ENCODE measurements at regions not wholly inside any gene's neighbourhood (a gene's known extent, or its start where the extent isn't known, plus 50 kb on each side); places are given as distances from the start of the nearest gene placed in this dataset.

DNA sequence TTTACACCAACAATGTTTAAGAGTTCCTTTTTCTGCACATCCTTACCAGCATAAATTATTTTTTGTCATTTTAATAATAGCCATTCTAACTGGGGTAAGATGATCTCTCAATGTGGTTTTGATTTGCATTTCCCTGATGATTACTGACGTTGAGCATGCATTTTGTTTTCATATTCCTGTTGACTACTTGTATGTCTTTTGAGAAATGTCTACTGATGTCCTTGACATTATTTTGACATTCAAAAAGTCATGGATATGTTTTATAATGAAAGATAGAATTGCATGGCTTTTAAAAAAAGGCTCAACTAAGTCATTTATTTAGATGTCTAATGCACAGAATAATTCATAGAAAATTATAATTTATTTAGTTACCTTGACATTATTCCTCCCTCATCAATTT, 381.6 kb upstream of the C9orf72 start:
- POLR2A ChIA-PET (ENCODE audit: partially characterized antibody) = no interaction called here
- no peak overlapping the region for H2AFZ ChIP-seq (ENCODE audit: low read length)
- no peaks in the 10 kb centered on the region for H3K79me2 ChIP-seq (ENCODE audit: control insufficient read depth in 1 of 2, insufficient read depth in 2 of 2, low read length in 2 of 2)
- no peaks in the 10 kb centered on the region for H4K20me1 ChIP-seq (replicated peaks in 1 of 2; ENCODE audit: control insufficient read depth in 1 of 2, insufficient read depth in 2 of 2, low read length in 2 of 2)
- no peak overlapping the region for H3K56ac ChIP-seq (replicated peaks; ENCODE audit: insufficient read length, low read depth, low read length)
- H4K91ac ChIP-seq (replicated peaks; ENCODE audit: insufficient read length, low read length) = no peak overlapping the region
- no peaks in the 10 kb centered on the region for H3K9me3 ChIP-seq (ENCODE audit: insufficient read depth in 2 of 2, low read depth in 1 of 2, low read length in 1 of 2)
- 80% methylated on average over 1 of the region's 1 CpG; no CpG with 5 or more reads in 1 of the 2 experiments for WGBS, 2 experiments (ENCODE audit: extremely low coverage in 1 of 2, insufficient coverage in 1 of 2, insufficient read length in 1 of 2, insufficient replicate concordance in 2 of 2, low coverage in 1 of 2, low lambda C conversion rate in 2 of 2, missing lambda C conversion rate in 1 of 2)
- H3K4me3 ChIP-seq (ENCODE audit: extremely low read depth in 1 of 4, insufficient read depth in 2 of 4, low read depth in 3 of 4, low read length in 4 of 4) = no peak overlapping the region
- H3K23ac ChIP-seq (ENCODE audit: insufficient read length) = no peak overlapping the region
- no peak for FAIRE-seq
- no peaks in the 10 kb centered on the region for H3K23me2 ChIP-seq (ENCODE audit: low read depth, low read length)
- no peak overlapping the region for H3K18ac ChIP-seq (ENCODE audit: extremely low read depth, low read length)
- no peak overlapping the region for H3K4me2 ChIP-seq (ENCODE audit: insufficient read depth in 1 of 2, low read depth in 2 of 2, low read length in 2 of 2)
- H2BK5ac ChIP-seq (ENCODE audit: low read depth, low read length) = no peak overlapping the region
- H3K9ac ChIP-seq (replicated peaks in 1 of 4; ENCODE audit: extremely low read depth in 1 of 4, low read depth in 3 of 4, low read length in 3 of 4) = no peak overlapping the region
- H3K27ac ChIP-seq (ENCODE audit: low read depth, low read length) = no peak overlapping the region
- H2AK5ac ChIP-seq (ENCODE audit: low read depth, low read length) = no peak overlapping the region
- no peak overlapping the region for H2BK15ac ChIP-seq (ENCODE audit: low read length)
- H2BK20ac ChIP-seq (ENCODE audit: low read length) = no peak overlapping the region
- no peak for DNase-seq (ENCODE audit: low read depth in 1 of 2, low spot score in 2 of 2)
- no peaks in the 10 kb centered on the region for H3K36me3 ChIP-seq (ENCODE audit: control insufficient read depth in 2 of 4, insufficient read depth in 4 of 4, low read length in 3 of 4)
- H3K4ac ChIP-seq (replicated peaks; ENCODE audit: insufficient read length, low read depth, low read length) = no peak overlapping the region
- H2BK120ac ChIP-seq (replicated peaks; ENCODE audit: low read depth, low read length) = no peak overlapping the region
- no peak overlapping the region for H3K14ac ChIP-seq (ENCODE audit: insufficient read length)
- H3K79me1 ChIP-seq (ENCODE audit: low read depth, low read length) = no peaks in the 10 kb centered on the region
- H3K4me1 ChIP-seq (replicated peaks in 1 of 4; ENCODE audit: control insufficient read depth in 3 of 4, insufficient read depth in 4 of 4, low read length in 3 of 4) = no peaks in the 10 kb centered on the region
- no peak overlapping the region for H4K5ac ChIP-seq (ENCODE audit: insufficient read length, low read depth, low read length)
- CTCF ChIA-PET (ENCODE audit: partially characterized antibody) = no interaction called here
- H3K27me3 ChIP-seq (replicated peaks in 1 of 4; ENCODE audit: control insufficient read depth in 3 of 4, extremely low read depth in 1 of 4, insufficient read depth in 3 of 4, low read length in 3 of 4) = no peaks in the 10 kb centered on the region
- no peak overlapping the region for H4K8ac ChIP-seq (ENCODE audit: extremely low read depth, insufficient read depth, low read length)
- H2BK12ac ChIP-seq (ENCODE audit: low read depth, low read length) = no peak overlapping the region
- TF ChIP-seq YY1 (IDR thresholded peaks at IDR 0.05; ENCODE audit: low read depth, low read length) = no peak
- no peak for TF ChIP-seq CHD2 (IDR thresholded peaks at IDR 0.05; ENCODE audit: low read length)
- TF ChIP-seq RNF2 (IDR thresholded peaks at IDR 0.05; ENCODE audit: borderline replicate concordance, low read depth, low read length, missing control alignments, poor library complexity, severe bottlenecking) = no peak
- TF ChIP-seq SIRT6 (IDR thresholded peaks at IDR 0.05; ENCODE audit: low read length) = no peak
- TF ChIP-seq, protein P1, sequence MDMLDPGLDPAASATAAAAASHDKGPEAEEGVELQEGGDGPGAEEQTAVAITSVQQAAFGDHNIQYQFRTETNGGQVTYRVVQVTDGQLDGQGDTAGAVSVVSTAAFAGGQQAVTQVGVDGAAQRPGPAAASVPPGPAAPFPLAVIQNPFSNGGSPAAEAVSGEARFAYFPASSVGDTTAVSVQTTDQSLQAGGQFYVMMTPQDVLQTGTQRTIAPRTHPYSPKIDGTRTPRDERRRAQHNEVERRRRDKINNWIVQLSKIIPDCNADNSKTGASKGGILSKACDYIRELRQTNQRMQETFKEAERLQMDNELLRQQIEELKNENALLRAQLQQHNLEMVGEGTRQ (IDR thresholded peaks at IDR 0.05; ENCODE audit: low read length) = no peak
- TF ChIP-seq, protein P2, sequence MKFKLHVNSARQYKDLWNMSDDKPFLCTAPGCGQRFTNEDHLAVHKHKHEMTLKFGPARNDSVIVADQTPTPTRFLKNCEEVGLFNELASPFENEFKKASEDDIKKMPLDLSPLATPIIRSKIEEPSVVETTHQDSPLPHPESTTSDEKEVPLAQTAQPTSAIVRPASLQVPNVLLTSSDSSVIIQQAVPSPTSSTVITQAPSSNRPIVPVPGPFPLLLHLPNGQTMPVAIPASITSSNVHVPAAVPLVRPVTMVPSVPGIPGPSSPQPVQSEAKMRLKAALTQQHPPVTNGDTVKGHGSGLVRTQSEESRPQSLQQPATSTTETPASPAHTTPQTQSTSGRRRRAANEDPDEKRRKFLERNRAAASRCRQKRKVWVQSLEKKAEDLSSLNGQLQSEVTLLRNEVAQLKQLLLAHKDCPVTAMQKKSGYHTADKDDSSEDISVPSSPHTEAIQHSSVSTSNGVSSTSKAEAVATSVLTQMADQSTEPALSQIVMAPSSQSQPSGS (IDR thresholded peaks at IDR 0.05; ENCODE audit: low read length) = no peak
- no peak for TF ChIP-seq KDM4A (IDR thresholded peaks at IDR 0.05; ENCODE audit: low read depth, low read length, severe bottlenecking)
- TF ChIP-seq, protein P3, sequence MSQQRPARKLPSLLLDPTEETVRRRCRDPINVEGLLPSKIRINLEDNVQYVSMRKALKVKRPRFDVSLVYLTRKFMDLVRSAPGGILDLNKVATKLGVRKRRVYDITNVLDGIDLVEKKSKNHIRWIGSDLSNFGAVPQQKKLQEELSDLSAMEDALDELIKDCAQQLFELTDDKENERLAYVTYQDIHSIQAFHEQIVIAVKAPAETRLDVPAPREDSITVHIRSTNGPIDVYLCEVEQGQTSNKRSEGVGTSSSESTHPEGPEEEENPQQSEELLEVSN (IDR thresholded peaks at IDR 0.05) = no peak
- TF ChIP-seq TAF7 (optimal IDR thresholded peaks at IDR 0.05; ENCODE audit: borderline replicate concordance, low read depth, low read length) = no peak
- no peak for TF ChIP-seq RBBP5 (IDR thresholded peaks at IDR 0.05; ENCODE audit: borderline replicate concordance, low read depth, low read length)
- no peak for TF ChIP-seq NANOG (IDR thresholded peaks at IDR 0.05; ENCODE audit: insufficient read depth, low read depth, low read length, poor library complexity, severe bottlenecking)
